ENCODE measurements at regions not wholly inside any gene's neighbourhood (a gene's known extent, or its start where the extent isn't known, plus 50 kb on each side); places are given as distances from the start of the nearest gene placed in this dataset.

DNA sequence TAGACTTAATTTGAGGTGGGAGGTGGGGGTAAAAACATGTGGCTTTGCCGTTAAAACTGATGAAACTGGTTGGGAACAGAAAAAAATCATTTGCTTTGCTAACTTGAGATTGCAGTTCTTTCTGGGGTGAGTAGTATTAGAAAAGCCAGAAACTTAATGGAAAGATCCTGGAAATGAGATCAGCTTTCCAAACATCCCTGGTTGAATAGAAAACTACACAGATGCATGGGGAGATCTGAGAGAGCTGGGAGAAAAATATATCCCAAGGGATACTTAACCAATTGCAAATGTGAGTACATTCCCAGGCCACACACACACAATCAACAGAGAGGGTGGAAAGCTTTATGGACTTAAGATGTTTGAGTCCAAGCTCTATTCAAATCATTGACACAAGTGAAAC is 222.3 kb downstream of the YTHDC2 start:
- Histone ChIP-seq H3K9me2 (ENCODE audit: insufficient read depth) (peaks cover 7% of the 10 kb centered on the region; the same call in 1 of the 2 replicates), H3K79me2 (replicated peaks; ENCODE audit: insufficient read depth) (no peaks in the 10 kb centered on the region), H3K4me1 (ENCODE audit: insufficient read depth) (no peaks in the 10 kb centered on the region), H3K36me3 (ENCODE audit: insufficient read depth) (peaks cover 3% of the 10 kb centered on the region; the same call in 1 of the 2 replicates), H4K20me1 (replicated peaks; ENCODE audit: insufficient read depth) (no peaks in the 10 kb centered on the region), H3K4me3 (no peak overlapping the region), H2AFZ (no peak overlapping the region), H3K27ac (ENCODE audit: low read depth) (no peak overlapping the region), H3K27me3 (ENCODE audit: insufficient read depth) (no peaks in the 10 kb centered on the region), H3F3A (replicated peaks; ENCODE audit: low read depth) (no peaks in the 10 kb centered on the region), H3K4me2 (no peak overlapping the region)
- TF ChIP-seq REST (IDR thresholded peaks at IDR 0.05; ENCODE audit: unreplicated experiment) = no peak
- Mint-ChIP-seq H3K27ac (no peak overlapping the region), H3K36me3 (ENCODE audit: low read depth) (no peaks in the 10 kb centered on the region), H3K4me1 (0 out of 3 replicates have a peak, but pooled peaks cover 3% of the 10 kb centered on the region), H3K4me3 (no peak overlapping the region), H3K27me3 (ENCODE audit: insufficient read depth, low read depth, poor library complexity) (no peaks in the 10 kb centered on the region), H3K9me3 (no peaks in the 10 kb centered on the region)
- ATAC-seq = no peak
- no peak for DNase-seq (ENCODE audit: low spot score)

DNA sequence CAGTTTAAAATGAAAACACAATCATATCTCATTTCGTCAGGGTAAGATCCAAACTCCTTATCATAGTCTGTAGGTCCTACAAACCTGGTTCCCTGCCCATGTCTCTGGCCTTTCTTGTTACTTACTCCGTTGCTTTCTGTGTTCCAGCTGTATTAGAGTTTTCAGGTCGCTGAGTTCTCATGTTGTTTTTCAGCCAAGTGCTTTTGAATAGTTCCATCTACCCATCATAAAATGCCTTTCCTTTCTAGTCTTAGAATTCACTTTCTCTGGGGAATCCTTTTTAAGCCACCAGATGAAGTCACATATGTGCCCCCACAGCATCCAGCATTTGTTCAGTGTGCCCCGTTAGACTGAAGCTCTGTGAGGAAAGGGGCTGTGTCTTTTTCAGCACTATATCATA is 228.7 kb downstream of the YTHDC2 start:
- DNase-seq (ENCODE audit: low spot score) = no peak
- no peaks in the 10 kb centered on the region for H3K79me2 ChIP-seq (replicated peaks; ENCODE audit: insufficient read depth)
- H3K27ac ChIP-seq (ENCODE audit: low read depth) = no peak overlapping the region
- Mint-ChIP-seq H3K4me3 (no peak overlapping the region), H3K9me3 (no peaks in the 10 kb centered on the region), H3K4me1 (0 out of 3 replicates have a peak, but pooled peaks cover 3% of the 10 kb centered on the region), H3K36me3 (ENCODE audit: low read depth) (no peaks in the 10 kb centered on the region), H3K27me3 (ENCODE audit: insufficient read depth, low read depth, poor library complexity) (no peaks in the 10 kb centered on the region), H3K27ac (no peak overlapping the region)
- no peaks in the 10 kb centered on the region for H4K20me1 ChIP-seq (replicated peaks; ENCODE audit: insufficient read depth)
- no peaks in the 10 kb centered on the region for H3K4me1 ChIP-seq (ENCODE audit: insufficient read depth)
- 0 out of 2 replicates have a peak, but pooled peaks cover 3% of the 10 kb centered on the region for H3K9me2 ChIP-seq (ENCODE audit: insufficient read depth)
- no peak for TF ChIP-seq STAT1 (IDR thresholded peaks at IDR 0.05; ENCODE audit: unreplicated experiment)
- TF ChIP-seq, protein P1, sequence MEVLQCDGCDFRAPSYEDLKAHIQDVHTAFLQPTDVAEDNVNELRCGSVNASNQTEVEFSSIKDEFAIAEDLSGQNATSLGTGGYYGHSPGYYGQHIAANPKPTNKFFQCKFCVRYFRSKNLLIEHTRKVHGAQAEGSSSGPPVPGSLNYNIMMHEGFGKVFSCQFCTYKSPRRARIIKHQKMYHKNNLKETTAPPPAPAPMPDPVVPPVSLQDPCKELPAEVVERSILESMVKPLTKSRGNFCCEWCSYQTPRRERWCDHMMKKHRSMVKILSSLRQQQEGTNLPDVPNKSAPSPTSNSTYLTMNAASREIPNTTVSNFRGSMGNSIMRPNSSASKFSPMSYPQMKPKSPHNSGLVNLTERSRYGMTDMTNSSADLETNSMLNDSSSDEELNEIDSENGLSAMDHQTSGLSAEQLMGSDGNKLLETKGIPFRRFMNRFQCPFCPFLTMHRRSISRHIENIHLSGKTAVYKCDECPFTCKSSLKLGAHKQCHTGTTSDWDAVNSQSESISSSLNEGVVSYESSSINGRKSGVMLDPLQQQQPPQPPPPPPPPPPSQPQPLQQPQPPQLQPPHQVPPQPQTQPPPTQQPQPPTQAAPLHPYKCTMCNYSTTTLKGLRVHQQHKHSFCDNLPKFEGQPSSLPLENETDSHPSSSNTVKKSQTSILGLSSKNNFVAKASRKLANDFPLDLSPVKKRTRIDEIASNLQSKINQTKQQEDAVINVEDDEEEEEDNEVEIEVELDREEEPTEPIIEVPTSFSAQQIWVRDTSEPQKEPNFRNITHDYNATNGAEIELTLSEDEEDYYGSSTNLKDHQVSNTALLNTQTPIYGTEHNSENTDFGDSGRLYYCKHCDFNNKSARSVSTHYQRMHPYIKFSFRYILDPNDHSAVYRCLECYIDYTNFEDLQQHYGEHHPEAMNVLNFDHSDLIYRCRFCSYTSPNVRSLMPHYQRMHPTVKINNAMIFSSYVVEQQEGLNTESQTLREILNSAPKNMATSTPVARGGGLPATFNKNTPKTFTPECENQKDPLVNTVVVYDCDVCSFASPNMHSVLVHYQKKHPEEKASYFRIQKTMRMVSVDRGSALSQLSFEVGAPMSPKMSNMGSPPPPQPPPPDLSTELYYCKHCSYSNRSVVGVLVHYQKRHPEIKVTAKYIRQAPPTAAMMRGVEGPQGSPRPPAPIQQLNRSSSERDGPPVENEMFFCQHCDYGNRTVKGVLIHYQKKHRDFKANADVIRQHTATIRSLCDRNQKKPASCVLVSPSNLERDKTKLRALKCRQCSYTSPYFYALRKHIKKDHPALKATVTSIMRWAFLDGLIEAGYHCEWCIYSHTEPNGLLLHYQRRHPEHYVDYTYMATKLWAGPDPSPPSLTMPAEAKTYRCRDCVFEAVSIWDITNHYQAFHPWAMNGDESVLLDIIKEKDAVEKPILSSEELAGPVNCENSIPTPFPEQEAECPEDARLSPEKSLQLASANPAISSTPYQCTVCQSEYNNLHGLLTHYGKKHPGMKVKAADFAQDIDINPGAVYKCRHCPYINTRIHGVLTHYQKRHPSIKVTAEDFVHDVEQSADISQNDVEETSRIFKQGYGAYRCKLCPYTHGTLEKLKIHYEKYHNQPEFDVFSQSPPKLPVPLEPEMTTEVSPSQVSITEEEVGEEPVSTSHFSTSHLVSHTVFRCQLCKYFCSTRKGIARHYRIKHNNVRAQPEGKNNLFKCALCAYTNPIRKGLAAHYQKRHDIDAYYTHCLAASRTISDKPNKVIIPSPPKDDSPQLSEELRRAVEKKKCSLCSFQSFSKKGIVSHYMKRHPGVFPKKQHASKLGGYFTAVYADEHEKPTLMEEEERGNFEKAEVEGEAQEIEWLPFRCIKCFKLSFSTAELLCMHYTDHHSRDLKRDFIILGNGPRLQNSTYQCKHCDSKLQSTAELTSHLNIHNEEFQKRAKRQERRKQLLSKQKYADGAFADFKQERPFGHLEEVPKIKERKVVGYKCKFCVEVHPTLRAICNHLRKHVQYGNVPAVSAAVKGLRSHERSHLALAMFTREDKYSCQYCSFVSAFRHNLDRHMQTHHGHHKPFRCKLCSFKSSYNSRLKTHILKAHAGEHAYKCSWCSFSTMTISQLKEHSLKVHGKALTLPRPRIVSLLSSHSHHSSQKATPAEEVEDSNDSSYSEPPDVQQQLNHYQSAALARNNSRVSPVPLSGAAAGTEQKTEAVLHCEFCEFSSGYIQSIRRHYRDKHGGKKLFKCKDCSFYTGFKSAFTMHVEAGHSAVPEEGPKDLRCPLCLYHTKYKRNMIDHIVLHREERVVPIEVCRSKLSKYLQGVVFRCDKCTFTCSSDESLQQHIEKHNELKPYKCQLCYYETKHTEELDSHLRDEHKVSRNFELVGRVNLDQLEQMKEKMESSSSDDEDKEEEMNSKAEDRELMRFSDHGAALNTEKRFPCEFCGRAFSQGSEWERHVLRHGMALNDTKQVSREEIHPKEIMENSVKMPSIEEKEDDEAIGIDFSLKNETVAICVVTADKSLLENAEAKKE (CRISPR knock-in tag; IDR thresholded peaks at IDR 0.05) = no peak
- no peak for TF ChIP-seq JUNB (IDR thresholded peaks at IDR 0.05; ENCODE audit: unreplicated experiment)
- no peak for TF ChIP-seq ZNF331 (CRISPR knock-in tag; IDR thresholded peaks at IDR 0.05; ENCODE audit: low read depth)
- TF ChIP-seq EZH2 (IDR thresholded peaks at IDR 0.05; ENCODE audit: low read depth, unreplicated experiment) = no peak
- no peak for TF ChIP-seq ETS1 (IDR thresholded peaks at IDR 0.05)
- no peak for TF ChIP-seq NANOG (IDR thresholded peaks at IDR 0.05; ENCODE audit: borderline replicate concordance)
- H3K4me2 ChIP-seq = no peak overlapping the region
- ATAC-seq = no peak
- H3K4me3 ChIP-seq = no peak overlapping the region
- no peaks in the 10 kb centered on the region for H3K27me3 ChIP-seq (ENCODE audit: insufficient read depth)
- no peaks in the 10 kb centered on the region for H3K36me3 ChIP-seq (ENCODE audit: insufficient read depth)
- no peaks in the 10 kb centered on the region for H3F3A ChIP-seq (replicated peaks; ENCODE audit: low read depth)
- H2AFZ ChIP-seq = no peak overlapping the region
